GDM1 (cell line): ENCODE measurements at regions not wholly inside any gene's neighbourhood (a gene's known extent, or its start where the extent isn't known, plus 50 kb on each side); places are given as distances from the start of the nearest gene placed in this dataset.
"Not testable (repeated sequence)": the region's sequence is repeated elsewhere in the genome, so short reads cannot be mapped to it uniquely, and the experiment has no call there.

Experiments
- DNase-seq: peaks from one replicate; lab custom pipeline; 2025; lab: John Stamatoyannopoulos, UW

- no peak for DNase-seq
These were observed 127.5 kb upstream of the TNP1 start for GRCh38 chr2:216987252-216987821.

GRCh38 chr2:216985658-216986141 lies 125.8 kb upstream of the TNP1 start:
- no peak for DNase-seq

GRCh38 chr2:216984937-216985336 lies 125.1 kb upstream of the TNP1 start:
- DNase-seq = no peak

- DNase-seq = not testable (repeated sequence)
These were observed 122.1 kb upstream of the TNP1 start for GRCh38 chr2:216981951-216982350.

- DNase-seq = not testable (repeated sequence)
These were observed 120.6 kb upstream of the TNP1 start for GRCh38 chr2:216980510-216980909.

- no peak for DNase-seq
These were observed 114.7 kb upstream of the TNP1 start for GRCh38 chr2:216974321-216975302.

GRCh38 chr2:216971593-216971992 lies 111.7 kb upstream of the TNP1 start:
- no peak for DNase-seq

- DNase-seq = no peak
These were observed 110.6 kb upstream of the TNP1 start for GRCh38 chr2:216970359-216970915.

GRCh38 chr2:216967889-216968288 lies 108.0 kb upstream of the TNP1 start:
- DNase-seq = no peak

- no peak for DNase-seq
These were observed 100.9 kb upstream of the TNP1 start for GRCh38 chr2:216960671-216961268.

GRCh38 chr2:216959433-216959832 lies 99.6 kb upstream of the TNP1 start:
- DNase-seq = no peak

- DNase-seq = no peak
These were observed 97.1 kb upstream of the TNP1 start for GRCh38 chr2:216956820-216957493.

GRCh38 chr2:216951171-216951570 lies 91.3 kb upstream of the TNP1 start:
- DNase-seq = no peak

- no peak for DNase-seq
These were observed 90.7 kb upstream of the TNP1 start for GRCh38 chr2:216950547-216950946.

GRCh38 chr2:216949700-216950413 lies 90.0 kb upstream of the TNP1 start:
- DNase-seq = no peak

- DNase-seq = no peak
These were observed 87.2 kb upstream of the TNP1 start for GRCh38 chr2:216947055-216947454.

- no peak for DNase-seq
These were observed 84.9 kb upstream of the TNP1 start for GRCh38 chr2:216944733-216945132.

GRCh38 chr2:216943109-216943508 lies 83.2 kb upstream of the TNP1 start:
- DNase-seq = no peak

GRCh38 chr2:216942465-216942864 lies 82.6 kb upstream of the TNP1 start:
- no peak for DNase-seq

- DNase-seq = no peak
These were observed 82.2 kb upstream of the TNP1 start for GRCh38 chr2:216942016-216942415.

- DNase-seq = no peak
These were observed 77.1 kb upstream of the TNP1 start for GRCh38 chr2:216936954-216937357.
